Head of caudate nucleus (tissue), 42 donors: ENCODE measurements at regions not wholly inside any gene's neighbourhood (a gene's known extent, or its start where the extent isn't known, plus 50 kb on each side); places are given as distances from the start of the nearest gene placed in this dataset.

Experiments
- DNase-seq, 42 donors: peaks; one replicate each; pipeline versions ENCODE4 v3.0.0 to v3.0.0-alpha.2; 2020 to 2021; ENCODE audit warnings: mixed read lengths in 7 of 42
- intact Hi-C: fragments of 100-400 bp; cut with DNase I; formaldehyde crosslinking; loops from one replicate; pipeline ENCODE4 v1.15.0; 2022

DNA sequence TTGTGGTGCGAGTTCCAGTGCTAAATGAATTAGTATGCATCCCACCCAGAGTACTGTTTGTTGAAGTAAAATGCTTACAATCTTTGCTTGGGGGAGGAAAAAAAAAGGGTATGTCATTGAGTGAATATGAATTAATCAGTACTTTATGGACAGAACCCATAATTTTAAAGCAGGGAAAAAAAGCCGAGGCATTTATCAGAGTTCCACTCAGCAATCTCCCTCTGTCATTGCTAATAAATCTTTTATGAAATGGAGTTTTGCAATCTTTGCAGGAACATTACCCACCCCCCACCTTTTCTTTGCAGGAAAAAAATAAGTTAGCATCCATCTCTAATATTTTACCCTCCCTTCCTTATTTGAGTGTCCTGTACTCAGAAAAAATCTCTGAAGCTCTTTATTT, 127.9 kb upstream of the TMPO start:
- DNase-seq, result no peak
- intact Hi-C loops, result no loop called here

DNA sequence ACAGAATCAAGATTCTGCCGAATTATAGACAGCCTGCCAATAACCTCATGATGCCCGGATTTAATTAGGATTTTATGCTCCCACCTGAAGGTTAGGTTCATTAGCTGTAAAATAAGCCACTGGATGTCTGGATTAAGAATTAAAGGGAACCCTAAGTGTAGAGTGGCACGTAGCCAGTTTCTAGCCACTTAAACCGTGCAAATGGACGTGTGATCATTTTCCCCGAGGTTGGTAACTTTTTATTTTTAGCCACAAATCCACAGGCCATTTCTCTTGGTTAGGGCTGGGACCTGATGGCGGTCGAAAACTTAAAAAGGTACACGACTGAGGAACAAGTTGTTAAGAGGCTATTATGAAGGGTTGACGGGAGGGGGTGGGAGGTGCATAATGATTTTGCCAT, 127.3 kb upstream of the TMPO start:
- intact Hi-C loops, result no loop called here
- no peak for DNase-seq

DNA sequence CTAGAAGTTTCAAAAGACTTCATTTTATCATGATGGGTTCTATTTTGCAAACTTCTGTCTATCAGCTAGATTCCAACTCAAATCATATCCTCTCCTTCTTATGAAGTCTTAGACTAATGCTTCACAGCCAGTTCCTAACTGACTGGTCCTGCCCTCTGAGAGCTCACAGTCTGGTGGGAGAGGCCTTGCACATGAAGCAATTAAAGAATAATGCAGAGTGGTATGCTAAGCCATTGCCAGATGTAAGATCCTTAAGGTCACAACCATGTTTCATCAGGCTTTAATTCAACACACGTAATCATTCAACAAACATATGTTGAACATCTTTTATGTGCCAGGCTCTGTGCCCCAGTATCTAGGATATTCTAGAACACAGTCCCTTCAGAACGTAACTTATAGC, 125.8 kb upstream of the TMPO start:
- intact Hi-C loops, result no loop called here
- DNase-seq, result no peak

DNA sequence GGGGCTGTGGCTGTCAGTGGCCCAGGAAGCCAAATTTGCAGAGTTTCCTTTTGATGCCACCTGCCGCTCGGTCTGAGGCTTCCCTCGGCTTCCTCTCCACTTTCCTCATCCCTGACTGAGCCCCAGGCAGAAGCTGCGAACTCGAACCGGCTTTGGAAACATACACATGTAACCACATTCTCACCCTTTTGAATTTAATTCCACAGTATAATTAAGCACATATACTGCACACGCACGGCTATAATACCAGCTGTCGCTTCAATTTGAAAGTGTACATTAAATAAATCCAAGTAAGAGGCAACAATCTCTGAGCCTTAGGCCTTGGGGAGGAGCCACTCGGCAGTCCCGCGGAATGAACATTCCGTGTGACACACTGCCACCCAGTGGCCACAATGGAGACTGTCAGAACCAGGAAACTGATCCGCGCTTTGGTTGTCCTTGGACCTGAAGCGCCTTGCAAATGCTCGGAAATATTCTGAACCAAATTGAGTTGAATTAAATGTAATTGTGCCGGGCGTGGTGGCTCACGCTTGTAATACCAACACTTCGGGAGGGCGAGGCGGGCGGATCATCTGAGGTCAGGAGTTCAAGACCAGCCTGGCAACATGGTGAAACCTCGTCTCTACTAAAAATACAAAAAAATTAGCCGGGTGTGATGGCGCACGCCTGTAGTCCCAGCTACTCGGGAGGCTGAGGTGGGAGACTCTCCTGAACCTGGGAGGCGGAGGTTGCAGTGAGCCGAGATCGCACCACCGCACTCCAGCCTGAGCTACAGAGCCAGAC, 117.9 kb upstream of the TMPO start:
- DNase-seq, result peak; percentile 67 to 94 (median 87)
- intact Hi-C loops, result no loop called here

DNA sequence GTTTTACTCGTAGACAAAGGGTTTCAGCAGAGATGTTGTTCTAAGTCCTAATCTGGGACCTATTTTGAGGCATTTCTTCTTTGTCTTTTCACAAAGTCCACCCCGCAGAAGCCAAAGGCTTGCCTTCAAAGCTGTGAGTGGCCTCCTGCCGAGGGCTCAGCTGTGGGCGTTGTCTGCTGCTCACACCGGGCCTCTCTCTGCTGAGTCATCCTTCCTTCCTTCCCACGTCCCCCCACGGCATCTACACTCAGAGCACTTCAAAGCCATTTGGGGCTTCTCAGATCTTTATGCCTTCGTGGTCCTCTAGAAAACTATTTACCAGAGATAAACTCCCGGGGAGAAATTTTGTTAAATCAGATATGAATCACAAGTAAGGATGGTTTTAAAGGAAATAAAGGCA, 115.9 kb upstream of the TMPO start:
- peak in 34 of 42 donors; percentile 11 to 66 (median 32) for DNase-seq
- intact Hi-C loops, result no loop called here

DNA sequence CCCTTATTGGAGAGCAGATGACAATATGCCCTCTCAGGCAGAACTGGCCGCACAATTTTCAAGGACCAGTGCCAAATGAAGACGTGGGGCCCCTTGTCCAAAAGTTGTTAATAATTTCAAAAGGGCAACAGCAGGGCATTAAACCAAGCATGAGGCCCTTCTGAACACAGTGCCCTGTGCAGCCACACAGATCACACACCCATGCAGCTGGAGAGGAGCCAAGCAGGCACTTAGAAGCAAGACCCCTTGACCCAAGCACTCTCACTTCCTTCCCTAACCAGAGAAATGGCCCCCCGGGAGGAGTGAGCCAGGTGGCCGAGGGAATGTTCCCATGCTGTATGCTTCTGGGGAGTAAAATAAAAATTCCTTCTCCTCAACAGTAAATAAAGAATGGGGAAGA, 114.0 kb upstream of the TMPO start:
- no peak for DNase-seq
- intact Hi-C loops, result no loop called here

DNA sequence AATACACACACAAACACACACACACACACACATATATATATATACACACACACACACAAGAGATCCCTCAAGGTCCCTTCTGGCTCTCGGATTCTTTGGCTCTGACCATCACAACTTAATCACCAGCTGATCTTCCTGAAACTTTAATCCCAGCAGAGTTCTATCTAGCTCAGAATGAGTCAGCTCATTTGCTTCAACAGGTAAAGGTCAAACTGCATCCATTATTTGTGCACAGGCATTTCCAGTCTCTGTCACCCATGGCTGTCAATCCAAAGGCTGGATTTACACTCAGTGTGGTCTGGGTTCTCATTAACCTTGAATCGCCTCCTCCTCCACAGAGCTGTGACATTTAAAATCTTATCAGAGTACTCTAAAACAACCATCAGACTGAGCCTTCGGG, 113.3 kb upstream of the TMPO start:
- DNase-seq, result no peak
- intact Hi-C loops, result no loop called here

DNA sequence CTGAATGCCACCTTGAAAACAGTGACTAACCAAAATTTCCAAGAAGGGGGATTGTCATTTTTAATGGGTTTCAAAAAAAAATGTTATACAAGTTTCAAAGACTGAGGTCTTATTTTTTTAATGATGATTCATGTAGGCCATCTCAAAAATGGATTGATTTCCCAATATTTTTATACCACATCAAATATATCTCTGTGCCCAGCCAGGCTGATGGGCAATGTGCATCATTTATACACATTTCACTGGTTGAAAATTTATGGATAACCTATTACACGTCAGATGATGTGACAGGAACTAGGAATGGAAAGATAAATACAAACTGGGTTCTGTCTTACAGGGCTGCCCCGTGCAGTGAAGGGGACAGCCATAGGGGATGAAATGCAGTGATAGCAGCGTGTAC, 112.7 kb upstream of the TMPO start:
- no peak for DNase-seq

DNA sequence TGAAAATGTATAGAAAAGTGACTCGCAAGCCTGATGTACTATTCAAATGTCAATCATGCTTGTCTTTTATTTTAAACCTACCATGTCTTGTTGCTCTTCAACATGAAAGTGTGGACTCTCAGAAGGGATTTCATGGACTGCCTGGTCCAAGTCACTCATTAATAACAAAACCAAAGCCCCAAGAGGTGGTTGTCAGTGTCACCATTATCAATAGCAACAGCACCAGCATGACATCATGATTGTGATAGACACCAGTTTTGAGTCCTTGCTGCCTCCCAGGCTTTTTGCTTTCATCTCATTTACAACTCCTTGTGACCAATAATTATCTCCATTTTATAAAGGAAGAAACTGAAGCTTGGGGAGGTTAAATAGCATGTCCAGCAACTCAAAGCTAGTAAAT, 112.0 kb upstream of the TMPO start:
- intact Hi-C loops, result no loop called here

More for the DNA sequence above, 112.7 kb upstream of the TMPO start:
- intact Hi-C loops, result no loop called here

DNA sequence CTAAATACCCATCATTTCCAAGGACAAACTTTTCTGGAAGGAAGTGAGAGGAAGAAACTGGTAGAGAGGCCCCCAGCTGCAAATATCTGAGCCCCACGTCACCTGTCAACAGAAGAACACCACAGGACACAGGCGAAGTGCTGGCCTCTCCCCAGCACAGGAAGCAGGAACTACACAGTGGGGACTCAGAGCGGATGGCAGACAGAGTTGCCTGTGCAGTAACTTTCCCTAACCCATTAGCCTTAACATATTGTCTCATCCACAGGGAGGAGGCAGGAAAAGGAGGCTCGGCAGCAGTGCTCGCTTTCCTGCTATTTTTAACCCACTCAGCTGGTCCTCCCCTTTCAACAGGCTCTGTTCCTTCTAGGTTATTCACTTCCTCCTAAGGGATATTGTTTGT, 111.5 kb upstream of the TMPO start:
- intact Hi-C loops, result no loop called here
- no peak for DNase-seq

More for the DNA sequence above, 112.0 kb upstream of the TMPO start:
- DNase-seq, result no peak

DNA sequence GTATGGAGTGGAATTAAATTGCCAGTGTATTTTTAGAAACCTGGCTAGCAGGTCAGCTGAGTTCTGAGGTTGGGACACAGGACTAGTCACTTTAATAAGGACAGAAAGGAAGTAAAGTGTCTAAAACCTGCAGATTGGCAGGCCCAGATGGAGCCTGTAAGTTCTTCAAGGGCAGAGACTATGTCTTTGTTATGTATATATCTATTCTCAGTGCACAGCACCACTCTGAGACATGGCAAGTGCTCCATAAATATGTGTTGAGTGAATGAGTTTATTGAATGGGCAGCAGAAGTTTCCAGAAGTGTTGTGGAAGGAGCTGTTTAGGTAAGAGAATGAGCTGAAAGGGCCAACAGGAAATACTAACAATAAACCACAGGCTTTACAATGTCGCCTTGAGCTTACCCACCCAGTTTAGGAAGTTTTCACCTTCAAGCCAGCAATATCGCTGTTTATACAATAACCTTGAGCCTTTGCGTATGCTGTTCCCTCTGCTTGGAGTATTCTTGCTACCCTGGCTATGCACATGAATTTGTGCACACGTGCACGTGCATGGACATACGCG, 109.5 kb upstream of the TMPO start:
- intact Hi-C loops, result no loop called here
- DNase-seq, result no peak

DNA sequence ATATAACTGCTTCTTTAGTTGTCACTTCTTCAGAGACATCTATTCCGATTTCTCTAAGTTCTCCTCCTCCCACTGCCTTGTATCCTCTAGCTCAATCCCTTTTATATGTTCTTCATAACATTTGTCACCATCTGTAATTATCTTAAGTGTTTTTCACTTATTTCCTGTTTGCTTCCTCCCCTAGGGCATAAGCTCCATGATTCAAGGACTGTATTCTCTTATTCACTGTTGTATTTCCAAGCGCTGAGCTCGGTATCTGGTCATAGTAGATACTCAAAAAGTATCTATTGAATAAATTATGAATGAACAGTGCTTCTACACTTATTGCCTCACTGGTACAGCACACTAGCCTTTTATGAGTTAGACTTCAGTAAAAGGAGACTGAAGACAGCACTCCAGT, 109.0 kb upstream of the TMPO start:
- intact Hi-C loops, result no loop called here

DNA sequence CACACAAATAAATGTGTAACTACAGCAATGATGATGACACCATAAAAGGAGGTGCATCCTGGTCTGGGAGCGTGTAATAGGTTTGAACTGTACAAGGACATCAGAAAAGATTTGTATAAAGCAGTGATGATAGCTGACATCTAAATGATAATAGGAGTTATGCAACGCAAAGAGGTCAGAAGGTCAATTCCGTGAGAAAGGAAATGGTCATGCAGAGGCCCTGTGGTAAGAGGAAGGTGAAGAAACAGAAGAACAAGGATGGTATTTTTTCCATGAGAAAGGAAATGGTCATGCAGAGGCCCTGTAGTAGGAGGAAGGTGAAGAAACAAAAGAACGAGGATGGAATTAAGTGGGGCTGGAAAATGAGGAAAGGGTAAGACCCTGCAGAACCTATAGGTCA, 106.7 kb upstream of the TMPO start:
- DNase-seq, result no peak
- intact Hi-C loops, result no loop called here

More for the DNA sequence above, 109.0 kb upstream of the TMPO start:
- no peak for DNase-seq

DNA sequence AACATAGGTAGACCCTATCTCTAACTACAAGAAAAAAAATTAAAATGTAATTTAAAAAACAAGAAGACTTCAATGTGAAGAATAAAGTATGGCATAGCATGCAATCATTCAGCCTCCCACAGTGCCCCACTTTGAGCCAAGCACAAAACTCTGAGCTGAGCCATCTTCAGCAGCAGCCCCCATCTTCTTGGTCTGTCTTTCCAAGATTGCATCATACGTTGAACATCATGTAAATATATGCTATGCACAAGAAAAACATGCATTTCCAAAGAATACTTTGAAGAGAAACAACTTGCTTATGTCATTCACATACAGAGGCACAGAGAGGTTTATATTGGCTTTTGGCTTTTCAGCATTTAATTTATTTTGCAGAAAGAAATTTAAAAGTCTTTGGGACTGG, 105.8 kb upstream of the TMPO start:
- intact Hi-C loops, result no loop called here
- no peak for DNase-seq

DNA sequence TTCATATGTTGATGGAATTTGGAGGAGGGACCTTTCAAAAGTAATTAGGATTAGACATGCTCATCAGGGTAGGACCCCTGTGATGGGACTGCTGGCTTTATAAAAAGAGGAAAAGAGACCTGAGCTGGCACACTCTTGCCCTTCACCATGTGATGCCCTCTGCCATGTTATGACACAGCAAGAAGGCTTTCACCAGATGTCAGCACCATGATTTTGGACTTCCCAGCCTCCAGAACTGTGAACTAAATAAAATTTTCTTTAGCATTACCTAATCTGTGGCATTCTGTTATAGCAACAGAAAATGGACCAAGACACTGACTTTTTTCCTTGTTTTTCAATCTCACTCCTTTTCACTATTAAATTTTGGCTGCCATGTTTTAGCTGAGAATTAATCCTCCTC, 105.0 kb upstream of the TMPO start:
- no peak for DNase-seq
- intact Hi-C loops, result no loop called here

DNA sequence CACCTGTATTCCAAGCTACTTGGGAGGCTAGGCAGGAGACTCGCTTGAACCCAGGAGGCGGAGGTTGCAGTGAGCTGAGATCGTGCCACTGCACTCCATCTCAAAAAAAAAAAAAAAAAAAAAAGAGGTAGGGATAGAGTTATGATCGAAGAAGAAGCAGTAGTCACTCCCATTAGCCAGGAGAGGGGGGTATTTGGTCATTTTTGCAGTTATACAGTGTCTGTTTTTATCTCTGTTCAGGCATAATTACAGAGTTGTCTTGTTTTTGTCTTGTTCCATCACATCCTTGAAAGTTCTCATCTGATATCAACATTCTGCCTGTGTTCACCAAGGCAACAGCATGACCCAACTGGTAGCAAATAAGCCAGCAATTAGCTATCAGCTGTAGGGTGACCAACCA, 98.5 kb upstream of the TMPO start:
- intact Hi-C loops, result no loop called here
- DNase-seq, result no peak

DNA sequence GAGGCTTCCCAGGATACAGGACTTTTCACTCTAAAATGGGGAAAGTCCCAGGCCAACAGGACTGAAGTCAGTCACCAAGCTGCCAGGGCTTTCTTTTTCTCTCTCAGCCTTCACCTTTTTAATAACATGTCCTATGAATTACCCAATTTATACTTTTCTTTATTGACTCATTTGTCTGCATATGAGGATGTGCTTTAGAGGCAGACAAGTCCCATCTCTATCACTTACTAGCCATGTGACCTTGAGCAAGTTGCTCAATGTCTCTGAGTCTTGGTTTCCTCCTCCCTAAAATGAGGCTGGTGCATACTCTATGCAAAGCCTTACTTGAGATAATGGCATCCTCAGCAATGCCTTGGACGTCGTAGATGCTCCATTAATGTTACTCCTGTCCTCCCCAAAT, 98.1 kb upstream of the TMPO start:
- DNase-seq, result no peak
- intact Hi-C loops, result no loop called here

DNA sequence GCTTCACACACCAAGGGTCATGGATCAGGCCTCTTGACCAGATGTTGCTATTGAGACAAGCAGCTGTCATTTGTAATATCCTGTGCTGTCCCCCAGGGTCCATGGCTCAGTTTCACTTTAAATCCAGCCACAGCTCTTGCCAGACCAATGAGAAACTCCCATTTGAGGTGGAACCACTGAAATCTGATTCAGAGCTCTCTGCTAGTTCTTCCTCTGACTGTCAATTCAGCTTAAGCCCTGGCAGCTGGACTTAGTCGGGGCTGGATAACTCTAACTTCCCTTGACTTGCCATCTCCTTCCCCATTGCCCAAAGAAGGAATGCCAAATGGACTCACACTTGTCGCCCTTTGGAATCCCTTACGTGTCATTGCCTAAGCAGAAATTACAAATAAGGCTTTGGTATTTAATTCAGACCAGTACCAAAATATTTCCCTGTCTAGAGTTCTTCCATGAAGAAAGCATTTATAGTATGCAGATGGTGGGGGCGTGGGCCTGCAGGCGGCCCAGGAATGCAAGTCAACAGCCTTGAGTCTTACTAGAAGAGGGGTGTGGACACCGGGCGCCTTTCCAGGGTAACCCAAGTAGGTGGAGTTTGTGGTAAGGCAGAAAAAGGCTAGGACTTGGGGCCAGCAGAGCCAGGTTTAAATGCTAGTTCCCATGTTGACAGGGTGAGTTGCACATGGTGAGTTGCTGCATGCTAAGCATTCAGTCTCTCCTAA, 96.9 kb upstream of the TMPO start:
- DNase-seq, result no peak
- intact Hi-C loops, result no loop called here

DNA sequence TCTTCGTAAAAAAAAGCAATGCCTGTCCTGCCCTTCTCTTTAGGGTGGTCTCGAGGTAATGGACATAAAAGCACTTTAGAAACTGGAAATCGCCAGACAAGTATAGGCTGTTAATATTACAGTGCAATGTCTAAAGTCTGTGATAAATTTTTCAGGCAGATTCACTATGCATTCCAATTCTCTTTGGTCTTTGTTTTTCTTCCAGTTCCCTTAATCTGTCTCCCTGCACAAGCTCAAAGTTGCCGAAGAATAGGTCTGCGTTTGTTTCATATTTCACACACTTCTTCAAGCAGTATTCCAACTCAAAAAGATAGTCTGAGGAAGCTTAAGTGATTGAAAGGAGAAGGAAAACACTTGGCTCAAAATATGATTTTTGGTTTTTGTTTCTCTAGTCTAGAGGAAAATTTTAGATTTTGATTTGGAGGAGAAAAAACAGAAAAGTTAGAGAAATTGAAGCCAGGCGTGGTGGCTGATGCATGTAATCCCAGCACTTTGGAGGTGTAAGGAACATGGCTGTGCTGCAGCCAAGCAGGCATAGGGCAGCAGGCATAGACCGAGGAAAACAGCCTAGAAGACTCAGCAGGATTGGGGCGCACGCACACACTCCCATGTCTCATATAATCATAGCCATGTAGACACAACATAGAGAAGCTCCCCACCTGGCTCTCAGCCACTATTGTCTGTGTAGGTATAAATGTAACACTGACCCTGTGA, 96.2 kb upstream of the TMPO start:
- DNase-seq, result no peak

More for the DNA sequence above, 96.2 kb upstream of the TMPO start:
- intact Hi-C loops, result no loop called here
